ENCODE measurements at regions not wholly inside any gene's neighbourhood (a gene's known extent, or its start where the extent isn't known, plus 50 kb on each side); places are given as distances from the start of the nearest gene placed in this dataset.

DNA sequence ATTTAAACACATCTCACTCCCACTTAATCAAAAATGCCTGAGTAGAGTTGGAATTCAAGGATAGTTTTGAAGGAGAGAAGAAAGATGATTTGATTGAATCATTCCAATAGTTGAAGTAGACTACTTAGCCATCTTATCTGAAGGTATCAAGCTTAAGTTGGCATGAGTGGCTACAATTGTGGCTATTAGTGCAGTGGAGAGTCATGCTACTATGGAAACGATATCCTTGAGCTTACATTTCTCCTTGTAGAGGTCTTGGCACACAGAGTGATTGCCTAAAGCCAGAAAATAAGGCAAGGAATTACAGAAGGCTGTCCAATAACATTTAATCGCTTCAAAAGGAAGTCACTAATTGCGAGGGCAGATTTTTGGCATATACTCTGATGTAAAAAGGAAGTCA lies 1022.7 kb downstream of the IGSF11 start:
- DNase-seq: no peak

DNA sequence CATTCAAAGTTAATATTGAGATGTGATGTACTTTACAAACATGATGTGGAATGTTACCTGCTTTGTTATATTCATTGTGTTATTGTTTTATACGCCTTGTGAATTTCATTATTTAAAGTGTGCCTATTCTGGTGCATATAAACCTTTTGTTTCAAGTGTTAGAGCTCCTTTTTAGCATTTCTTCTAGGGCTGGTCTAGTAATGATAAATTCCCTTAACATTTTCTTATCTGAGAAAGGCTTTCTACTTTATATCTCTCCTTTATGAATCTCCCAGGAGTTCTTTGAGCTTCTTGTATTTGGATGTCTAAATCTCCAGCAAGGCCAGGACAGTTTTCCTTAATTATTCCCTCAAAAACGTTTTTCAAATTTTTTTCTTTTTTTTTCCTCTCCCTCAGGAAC lies 1005.6 kb downstream of the IGSF11 start:
- DNase-seq: no peak

DNA sequence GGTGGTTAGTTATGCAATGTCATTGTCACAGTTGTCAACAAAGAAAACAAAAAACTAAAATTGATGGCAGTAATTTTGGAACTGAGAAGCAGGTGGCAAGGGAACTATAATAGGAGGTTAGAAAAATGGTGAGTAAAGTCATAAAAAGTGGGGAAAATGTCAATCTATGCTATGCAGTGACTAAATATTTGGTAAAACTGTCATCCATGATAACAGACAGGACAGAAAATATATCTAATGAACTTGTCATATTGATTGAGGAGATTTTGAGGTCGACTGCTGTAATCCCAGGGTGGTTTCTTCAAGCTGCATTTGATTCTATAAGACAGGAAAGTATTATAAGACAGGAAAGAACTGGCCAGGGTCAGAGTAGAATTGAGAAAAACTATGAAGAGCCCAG lies 998.4 kb downstream of the IGSF11 start:
- no peak for DNase-seq

DNA sequence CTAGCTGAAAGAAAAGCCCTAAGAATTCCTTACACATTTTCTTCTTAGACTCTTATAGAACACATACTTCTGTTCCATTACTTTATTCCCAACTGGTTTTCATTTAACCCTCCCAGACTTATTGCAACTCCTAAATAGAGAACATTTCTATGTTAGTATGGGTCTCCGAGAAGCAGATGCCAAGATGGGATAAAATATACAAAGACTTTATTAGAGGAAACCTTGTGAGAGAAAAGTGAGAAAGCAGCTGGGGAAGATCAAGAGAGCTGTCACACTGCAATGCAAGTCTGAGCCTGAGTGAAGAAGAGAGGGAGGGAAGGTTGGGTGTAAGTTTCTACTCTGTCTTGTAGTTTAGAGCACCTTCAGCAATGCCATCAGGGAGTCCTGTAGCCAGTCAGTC lies 979.3 kb downstream of the IGSF11 start:
- no peak for DNase-seq

DNA sequence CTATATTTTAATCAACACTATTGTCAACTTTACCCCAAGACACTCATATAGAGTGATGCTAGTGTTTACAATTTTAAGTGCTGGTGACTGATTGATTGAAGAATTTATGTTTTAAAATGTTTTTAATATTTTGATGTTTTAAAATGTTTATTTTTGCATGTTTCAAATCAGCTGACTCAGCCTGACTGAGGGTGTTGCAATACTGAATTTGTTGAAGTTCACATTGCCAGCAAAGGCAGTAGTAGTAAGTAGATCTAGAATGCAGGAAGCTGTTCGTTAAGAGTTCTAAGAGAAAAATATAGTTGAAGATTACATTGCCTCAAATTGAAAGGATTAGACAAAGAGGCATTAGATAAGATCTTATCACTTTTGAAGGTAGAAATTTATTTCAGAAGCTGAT lies 977.6 kb downstream of the IGSF11 start:
- DNase-seq: no peak

DNA sequence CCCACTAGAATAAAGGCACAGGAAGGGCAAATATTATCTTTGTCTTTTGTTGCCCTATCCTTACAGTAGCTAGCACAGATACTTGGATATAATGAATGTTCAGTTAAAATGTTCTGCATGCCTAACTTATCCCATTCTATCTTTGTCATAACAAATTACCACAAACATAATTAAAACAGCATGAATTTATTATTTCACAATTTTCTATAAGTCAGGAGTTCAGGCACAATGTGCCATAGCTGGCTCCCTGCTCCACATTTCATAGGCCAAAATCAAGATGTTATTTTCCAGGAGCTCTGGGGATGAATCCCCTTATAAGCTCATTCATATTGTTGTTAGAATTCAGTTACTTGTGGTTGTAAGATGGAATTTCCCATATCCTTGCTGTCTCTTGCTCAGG lies 975.5 kb downstream of the IGSF11 start:
- DNase-seq: no peak

DNA sequence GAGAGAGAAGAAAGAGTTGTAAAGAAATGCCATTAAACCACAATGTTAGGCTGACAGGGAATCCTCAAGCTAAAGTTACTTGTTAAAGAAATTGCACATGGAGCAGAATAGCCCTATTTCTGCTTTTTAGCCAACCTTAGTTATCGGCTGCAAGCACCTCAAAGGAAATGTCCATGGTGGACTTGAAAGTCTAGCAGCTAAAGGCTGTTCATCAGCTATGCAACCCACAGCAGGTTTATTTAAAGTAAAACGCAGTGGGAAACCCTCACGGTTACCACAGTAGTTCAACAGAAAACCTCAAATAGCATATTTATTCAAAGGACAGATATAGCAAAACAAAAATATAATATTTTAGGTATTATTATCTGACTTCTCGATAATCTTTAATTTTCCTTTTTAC lies 967.2 kb downstream of the IGSF11 start:
- no peak for DNase-seq

DNA sequence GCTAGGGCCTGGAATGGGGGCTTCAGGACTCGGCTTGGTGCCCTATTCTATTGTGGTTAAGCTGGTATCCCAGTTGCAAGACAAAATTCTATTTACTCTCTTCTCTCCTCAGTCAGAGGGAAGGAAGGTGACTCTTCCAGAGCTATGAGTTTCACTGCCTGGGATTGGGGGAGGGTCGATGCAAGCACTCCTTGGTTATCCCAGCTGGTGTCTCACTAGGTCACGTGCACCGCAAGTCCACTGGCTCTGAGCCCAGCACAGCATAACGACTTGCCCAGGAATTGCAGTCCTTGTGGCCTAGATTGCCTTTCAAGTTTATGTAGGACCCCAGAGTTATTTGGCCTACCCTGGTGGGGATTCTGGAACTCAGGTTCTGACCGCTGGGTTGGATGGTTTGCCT lies 958.8 kb downstream of the IGSF11 start:
- DNase-seq: no peak

DNA sequence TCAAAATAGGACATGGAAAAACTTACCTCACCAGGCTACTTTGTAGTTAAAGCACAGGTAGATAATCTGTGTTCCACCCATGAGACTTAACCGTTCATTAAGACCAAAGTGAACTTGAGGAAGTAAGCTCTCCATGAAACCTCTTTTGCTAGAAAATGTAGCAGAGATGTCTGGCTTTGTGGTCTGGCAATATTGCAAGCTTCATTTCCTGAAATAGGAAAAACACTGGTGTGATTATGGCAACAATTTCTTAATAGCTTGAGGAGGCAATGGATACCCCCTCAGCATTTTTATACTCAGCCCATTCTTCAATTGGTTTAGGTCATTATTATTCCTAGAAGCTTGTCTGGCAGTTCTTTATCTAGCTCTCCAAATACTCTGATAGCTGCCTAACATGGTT lies 957.3 kb downstream of the IGSF11 start:
- no peak for DNase-seq

DNA sequence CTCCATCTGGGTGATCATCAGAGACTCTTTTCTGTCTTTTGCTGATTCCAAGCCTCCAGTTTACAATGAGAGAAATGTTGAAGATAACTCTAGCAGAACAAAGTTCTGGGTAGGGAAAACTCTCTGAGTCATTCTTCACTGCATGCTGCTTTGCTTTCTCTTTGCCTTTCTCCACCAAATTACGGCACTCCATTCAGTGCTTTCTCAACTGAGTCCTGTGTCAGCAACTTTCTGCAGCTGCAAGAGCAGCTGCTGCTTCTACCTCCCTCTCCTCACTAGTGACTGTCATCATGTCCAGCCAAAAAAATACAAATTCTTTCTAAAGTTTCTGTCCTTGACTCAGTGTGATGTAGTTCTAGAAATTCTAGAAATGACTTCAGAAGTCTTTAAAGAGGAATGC lies 953.8 kb downstream of the IGSF11 start:
- no peak for DNase-seq

DNA sequence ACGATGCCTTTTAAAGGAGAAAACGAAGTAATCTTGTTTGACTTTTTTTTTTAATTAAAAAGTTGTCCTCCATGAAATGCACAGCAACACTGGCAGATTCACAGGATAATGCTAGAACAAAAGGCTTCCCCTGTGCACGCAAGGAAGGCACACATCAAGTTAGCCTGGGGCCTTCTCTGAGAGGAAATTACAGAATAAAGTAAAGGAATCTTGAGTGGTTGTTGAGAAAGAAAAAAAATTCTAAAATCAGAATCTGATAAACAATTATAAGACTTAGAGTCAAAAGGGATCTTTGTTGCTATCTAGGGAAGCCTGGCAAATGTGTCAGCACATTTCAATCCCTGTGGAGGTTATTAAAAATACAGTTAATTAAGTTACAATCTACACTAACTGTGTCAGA lies 946.0 kb downstream of the IGSF11 start:
- no peak for DNase-seq

DNA sequence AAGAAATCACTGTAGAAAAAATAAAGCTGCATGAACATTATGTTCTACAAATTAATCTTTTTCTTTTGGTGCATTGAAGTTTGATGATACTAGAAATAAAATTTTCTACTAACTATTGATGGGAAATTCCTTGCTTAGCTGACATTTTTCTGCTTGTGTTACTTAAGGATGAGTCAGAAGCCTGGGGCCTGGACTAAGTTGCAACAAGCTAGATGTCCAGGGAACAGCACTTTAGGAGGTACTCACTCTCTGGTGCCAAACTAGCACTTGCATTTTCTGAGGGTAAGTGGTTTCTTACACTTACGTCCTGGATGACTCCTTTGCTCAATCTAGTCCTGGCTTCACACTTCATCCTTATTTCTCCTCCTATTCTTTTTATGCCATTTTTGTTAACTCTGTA lies 945.1 kb downstream of the IGSF11 start:
- DNase-seq: no peak

DNA sequence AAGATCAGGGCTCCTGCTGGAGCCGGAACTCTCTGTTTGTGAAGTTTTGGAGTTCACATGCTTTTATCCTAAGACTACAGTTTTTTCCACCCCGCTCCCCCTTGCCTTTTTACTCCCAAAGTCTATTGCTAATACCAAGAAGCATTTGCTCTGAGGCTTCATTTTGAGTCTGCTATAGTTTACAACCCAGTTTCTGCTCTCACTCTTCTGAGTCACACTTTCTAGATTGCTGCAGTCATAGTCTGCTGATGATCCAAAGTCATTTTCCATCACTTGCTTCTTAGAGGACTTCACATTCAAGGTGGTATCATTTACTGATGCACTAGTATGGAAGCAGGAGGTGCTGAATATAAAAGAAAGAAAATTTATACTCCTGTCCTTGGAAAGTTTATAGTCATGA lies 937.4 kb downstream of the IGSF11 start:
- no peak for DNase-seq

DNA sequence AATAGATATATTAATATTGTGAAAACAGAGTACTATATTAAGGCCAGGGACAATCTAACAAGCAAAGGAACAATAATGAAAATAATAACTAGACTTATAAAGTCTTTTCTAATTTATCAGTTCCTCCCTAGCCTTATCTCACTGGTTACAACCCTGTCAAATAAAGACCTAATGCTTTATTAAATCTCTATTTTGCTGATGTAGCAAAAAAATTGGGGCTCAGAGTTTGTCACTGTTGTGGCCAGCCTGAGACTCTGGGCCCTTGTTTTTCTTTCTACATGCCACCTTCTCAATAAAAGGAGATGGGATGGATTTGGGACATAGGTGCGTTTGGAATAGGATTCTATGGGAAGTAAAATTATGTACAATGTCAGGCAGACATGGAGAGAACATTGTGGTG lies 937.0 kb downstream of the IGSF11 start:
- no peak for DNase-seq

DNA sequence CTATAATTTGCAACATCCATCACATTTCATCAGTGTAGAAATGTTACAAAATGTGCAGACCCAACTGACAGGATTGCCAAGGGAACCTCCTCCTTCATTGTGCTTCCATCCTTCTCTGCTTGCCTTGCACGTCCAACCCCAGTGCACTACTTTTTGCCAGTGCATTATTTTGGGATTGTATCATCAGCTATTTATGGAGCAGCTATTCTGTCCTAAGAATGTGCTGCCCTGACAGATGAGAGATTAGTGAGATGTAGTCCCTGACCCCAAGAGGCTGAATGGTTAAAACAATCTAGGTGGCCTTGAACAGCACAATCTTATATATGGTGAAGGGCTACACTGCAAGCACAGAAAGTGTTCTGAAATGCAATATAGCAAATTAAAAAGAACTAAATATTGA lies 935.8 kb downstream of the IGSF11 start:
- DNase-seq: no peak

DNA sequence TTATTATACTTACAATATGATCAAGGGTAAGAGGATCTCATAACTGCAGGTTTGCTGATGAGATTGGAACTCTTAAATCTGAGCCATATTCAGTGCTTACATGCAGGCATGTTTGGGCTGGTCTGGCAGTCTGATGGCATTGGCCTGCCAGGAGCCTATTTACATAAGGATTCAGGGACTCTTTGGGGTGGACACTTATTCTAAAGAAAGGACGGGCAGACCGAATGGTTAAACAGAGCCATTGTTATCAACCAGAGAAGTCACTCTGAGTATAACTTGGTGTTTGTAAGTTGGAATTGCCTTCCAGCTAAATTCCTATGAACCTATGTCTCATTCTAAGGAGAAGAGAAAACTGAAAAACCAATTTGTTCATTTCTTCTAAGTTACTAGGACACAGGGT lies 932.8 kb downstream of the IGSF11 start:
- DNase-seq: no peak

DNA sequence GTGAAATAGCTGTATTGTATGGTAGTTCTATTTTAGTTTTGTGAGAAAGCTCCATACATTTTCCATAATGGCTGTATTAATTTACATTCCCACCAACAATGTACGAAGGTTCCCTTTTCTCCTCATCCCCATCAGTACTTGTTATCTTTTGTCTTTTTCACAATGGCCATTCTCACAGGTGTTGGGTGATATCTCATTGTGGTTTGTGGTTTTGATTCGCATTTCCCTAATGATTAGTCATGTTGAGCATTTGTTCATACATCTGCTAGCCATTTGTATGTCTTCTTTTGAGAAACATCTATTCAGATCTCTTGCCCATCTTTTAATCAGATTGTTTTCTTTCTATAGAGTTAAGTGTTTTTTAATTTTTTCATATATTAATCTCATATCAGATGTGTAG lies 931.9 kb downstream of the IGSF11 start:
- no peak for DNase-seq

DNA sequence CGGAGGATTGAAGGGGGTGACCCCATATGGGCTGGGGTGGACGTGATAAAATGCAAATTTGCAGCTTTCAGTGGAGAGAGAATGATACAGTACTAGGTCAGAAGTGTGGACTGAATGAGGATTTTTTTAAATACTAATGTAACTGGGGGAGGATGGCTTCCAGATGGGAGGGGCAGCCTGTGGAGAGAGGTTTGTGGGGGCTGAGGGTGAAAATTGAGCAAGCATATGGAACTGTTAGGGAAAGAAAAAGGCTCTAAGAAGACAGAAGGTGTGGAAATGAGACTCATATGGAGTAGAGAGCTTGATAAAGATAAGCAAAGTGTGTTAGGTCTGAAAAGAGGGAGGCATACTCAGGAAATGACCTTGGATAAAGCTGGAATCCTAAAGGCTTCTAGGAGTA lies 926.4 kb downstream of the IGSF11 start:
- DNase-seq: no peak

DNA sequence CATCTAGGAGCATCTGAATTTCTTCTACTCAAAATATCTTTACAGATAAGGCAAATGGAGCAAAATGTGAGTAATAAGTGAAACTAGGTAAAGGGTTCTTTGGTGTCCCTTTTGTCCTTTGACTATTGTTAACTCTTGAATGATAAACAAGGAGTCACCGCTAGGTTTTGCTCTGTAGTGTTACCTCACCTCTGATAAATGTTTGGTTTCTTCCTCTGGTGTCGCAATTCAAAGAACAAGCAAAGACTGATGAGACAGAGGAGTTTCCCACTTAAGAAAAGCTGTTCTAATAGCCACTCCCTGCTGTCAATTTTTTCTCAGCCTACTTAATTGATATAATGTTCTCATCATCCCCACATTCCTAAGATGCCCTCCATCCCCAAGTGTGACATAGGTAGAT lies 925.9 kb downstream of the IGSF11 start:
- no peak for DNase-seq

DNA sequence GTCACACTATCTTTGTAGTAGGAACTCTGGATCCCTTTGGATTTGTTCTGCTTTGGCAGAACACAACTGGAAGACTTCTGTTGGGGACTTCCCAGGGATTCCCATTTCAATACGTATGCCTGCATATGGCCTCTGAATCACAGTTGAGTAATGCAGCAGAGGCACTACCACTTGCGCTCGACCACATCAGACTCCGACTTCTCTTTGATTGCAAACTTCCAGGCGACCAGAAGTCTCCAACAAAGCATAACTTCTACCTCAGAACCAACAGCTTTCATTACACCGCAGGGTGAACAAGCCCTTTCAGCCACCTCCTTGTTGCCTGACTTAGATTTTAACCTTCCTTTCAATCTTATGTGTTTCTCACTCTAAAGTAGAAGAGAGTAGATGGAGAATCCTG lies 924.4 kb downstream of the IGSF11 start:
- no peak for DNase-seq

DNA sequence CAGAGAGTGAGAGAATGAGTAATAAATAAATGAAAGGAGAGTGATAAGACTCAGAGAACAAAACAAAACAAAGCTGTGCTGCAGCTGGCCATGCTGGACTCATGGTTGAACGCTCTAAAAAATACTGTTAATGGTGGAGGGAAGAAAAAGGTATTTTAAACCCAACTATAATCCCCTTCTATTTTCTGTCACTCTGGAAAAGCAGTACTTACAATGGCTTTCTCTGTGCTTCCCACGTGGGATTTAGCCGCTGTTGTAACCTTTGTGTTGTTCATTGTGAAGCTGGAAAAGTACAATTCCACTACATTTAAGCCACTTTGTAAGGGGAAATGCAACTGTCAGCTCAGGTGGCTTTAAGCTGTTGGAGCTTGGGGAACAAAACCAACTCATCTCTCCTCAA lies 917.7 kb downstream of the IGSF11 start:
- no peak for DNase-seq

DNA sequence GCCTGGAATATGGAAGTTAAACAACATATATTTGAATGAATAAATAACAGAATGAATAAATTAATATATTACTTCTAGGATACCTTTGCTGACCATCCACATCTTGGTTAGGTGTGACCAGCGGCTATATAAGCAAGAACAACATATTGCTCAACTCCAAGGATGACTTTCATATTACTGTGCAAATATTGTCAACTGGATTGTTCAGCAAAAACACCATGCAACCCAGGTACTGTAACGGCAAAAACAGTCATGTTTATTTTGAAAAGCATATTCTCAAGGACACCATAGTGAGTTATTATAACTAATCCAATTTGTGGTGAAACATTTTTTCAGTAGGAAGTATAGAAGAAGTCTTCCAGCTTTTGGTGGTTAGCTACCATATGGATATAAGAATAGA lies 907.9 kb downstream of the IGSF11 start:
- no peak for DNase-seq

DNA sequence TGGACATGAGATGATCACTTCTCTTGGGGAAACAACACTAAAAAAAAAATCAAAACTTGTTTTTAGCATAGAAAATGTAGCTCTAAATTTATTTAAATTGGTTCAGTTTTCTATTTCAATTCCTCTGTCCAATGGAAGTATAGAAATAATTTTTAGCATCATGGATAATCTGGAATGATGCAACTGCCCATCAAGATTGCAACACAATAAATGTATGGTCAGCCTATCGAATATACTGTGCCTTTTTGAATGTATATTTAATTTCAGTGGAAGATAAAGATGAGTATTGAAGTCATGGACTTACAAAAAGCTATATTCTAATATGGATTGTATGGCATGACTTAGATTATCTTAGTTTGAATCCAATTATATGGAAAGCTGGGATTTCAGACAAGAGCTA lies 906.7 kb downstream of the IGSF11 start:
- DNase-seq: no peak

DNA sequence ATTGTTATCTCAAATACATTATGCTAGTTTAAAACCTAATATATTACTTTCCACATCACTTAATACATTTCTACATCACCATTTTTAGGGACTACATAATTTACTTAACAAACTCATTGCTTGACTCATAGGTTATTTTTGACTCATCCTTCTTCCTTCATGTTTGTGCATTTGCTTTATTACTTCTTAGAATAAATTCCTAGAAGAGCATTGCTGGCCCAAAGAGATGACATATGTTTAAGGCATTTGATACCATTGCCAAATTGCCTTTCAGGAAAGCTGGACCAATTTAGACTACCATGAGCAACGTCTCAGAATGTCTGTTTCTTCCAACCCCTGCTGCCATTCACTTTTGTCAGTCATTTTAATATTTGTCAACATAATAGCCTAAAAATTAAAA lies 905.8 kb downstream of the IGSF11 start:
- no peak for DNase-seq

DNA sequence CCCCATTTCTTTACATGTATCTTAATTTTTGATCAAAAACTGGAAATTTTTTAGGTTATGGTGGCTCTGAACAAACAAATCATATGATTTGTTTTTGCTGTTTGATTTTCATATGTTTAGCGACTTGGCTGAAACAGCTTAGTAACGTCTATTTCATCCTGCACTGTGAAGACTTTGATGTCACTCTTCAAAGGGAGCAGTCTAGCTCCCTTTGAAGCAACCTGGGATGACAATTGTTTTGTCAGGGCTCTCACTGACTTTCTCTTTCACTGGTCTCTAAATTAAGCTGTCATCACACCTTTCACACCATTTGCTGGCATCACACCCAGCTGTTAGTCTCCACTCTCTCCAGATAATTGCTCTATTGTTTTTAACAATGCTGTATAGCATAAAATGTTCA lies 896.9 kb downstream of the IGSF11 start:
- DNase-seq: no peak

DNA sequence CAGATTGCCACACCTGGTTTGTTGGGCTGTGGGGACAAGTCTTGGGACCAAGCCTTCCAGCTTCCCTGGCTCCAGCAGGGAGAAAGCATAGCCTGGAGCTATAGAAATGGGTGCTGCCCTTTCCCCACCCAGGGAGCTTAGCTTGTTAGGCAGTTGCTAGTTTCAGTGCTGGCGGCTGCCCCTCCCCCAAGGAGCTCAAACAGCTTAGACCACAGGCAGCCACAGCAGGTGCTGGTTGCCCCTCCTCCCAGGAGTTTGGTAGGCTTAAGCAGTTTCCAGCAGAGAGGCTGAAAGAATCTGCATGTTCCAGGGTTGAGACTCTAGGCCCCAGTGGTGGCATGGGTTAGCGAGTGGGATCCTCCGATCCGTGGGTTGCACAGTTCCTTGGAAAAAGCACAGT lies 889.7 kb downstream of the IGSF11 start:
- no peak for DNase-seq

Measured in T-helper 1 cell (primary cell).